ACHN (cell line): ENCODE measurements at regions not wholly inside any gene's neighbourhood (a gene's known extent, or its start where the extent isn't known, plus 50 kb on each side); places are given as distances from the start of the nearest gene placed in this dataset.
"Not testable (repeated sequence)": the region's sequence is repeated elsewhere in the genome, so short reads cannot be mapped to it uniquely, and the experiment has no call there.

Source experiments
- DNase-seq: peaks from one replicate; pipeline ENCODE4 v3.0.0-alpha.2; 2015
- in situ Hi-C: cut with HindIII; loops from 2 replicates; pipeline ENCODE4 v1.10.0; 2017; ENCODE audit warnings: low sequenced_read_pairs, low pct_ligation_motif_present, low pct_unique_long_range_greater_than_20kb

DNA sequence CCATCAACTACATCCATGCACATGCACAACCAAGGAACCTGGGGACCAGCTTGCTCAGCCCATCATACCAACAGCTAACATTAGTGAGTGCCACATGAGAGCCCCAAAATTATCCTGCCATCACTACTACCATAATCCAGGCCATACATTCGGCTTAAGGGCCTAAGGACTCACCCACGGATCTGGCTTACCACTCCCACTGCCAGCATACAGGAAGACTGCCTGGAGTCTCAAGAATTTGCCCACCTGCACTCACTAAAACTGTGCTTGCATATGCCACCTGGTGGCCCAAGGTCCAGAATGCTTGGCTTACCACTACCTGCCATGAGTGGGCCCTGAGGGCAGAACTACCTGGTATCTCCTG lies 1562.9 kb upstream of the PRR20A start:
- no peak for DNase-seq
- in situ Hi-C loops: no loop called here

DNA sequence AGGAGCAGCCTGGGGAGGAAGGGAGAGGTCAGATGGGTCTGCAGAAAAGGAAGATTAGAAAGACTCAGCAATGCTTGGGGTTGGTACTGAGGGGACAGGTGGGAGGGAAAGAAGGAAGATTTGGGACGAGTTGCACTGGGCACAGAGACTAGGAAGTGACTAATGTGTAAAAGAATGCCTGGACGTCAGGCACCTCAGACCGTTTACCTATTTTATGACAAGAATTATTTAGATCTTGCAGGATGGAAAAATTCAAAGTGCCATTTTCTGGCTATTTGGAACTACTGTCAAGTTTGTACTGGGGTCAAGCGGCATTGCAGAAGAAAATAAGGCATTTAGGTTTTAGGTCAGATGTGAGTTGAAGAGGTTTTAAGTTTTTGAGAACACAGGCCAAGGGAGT lies 1558.4 kb upstream of the PRR20A start:
- in situ Hi-C loops, DNase-seq: not testable (repeated sequence)

DNA sequence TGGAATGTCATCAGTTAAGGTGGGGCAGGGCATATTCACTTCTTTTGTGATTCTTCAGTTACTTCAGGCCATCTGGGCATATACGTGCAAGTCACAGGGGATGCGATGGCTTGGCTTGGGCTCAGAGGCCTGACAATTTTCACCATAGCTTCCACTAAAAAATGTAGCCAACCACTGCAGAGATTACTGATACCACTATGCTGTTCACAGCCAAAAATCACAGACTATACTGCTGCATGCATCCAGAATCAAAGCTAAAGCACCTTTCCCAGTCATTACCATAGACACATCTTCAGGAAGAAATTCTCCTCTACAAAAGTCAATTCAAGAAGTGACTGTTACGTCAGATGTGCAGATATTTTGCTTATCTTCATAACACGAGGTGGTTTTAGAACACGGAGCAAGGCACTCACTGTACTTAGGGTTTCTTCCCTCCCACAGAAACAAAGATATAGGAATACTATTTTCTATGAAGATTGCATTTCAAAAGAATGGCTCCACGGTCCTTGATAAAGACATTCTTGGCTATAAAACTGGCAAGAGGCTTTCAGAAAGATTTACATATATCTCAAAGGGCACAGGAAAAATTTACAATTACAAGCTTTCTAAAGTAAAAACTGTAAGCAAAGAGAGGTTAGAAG lies 1556.6 kb upstream of the PRR20A start:
- in situ Hi-C loops: no loop called here
- no peak for DNase-seq

DNA sequence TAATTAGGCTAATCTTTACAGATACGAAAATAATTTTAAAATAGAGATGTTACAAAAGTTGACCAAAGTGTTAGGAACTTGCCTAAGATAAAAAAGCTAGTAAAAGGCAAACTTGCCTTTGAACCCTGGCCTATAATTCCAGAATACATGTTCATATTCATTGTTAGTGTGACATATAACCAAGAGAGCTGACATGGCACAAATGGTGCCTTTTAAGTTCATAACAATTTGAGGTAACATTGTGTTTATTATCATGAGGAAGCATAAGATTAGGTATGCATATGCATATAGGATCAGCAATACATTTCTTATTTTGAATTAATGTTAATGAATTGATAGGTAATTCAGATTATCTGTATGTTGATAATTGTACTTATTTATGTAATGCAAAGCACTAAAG lies 1537.9 kb upstream of the PRR20A start:
- in situ Hi-C loops: no loop called here
- no peak for DNase-seq

DNA sequence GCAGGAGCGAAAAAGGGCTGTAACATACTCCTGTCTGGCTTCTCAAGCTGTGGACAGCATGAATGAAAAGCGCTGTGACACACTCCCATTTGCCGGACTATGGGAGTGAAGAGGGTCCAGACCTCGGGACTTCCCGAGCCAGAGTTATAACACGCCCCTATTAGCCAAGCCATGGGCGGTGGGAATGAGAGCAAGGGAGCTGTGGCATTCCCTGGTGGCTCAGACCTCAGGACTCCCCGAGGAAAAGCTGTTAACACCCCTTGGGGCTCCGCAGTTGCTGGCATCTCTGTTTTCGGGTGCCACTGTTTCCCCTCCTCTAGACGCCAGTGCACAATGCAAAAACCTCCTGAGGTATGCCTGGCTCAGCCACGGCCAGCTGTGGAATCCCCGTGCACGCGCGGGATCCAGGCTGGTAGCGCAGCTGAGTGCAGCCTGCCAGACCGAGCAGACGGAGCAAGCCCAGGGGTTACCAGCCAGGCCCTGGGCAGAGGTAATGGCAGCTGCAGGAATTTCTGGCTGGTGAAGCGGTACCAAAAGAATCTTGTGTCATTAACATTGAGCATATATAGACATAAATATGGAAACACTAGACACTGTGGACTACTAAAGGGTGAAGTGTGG lies 1534.6 kb upstream of the PRR20A start:
- DNase-seq: no peak
- in situ Hi-C loops: no loop called here

DNA sequence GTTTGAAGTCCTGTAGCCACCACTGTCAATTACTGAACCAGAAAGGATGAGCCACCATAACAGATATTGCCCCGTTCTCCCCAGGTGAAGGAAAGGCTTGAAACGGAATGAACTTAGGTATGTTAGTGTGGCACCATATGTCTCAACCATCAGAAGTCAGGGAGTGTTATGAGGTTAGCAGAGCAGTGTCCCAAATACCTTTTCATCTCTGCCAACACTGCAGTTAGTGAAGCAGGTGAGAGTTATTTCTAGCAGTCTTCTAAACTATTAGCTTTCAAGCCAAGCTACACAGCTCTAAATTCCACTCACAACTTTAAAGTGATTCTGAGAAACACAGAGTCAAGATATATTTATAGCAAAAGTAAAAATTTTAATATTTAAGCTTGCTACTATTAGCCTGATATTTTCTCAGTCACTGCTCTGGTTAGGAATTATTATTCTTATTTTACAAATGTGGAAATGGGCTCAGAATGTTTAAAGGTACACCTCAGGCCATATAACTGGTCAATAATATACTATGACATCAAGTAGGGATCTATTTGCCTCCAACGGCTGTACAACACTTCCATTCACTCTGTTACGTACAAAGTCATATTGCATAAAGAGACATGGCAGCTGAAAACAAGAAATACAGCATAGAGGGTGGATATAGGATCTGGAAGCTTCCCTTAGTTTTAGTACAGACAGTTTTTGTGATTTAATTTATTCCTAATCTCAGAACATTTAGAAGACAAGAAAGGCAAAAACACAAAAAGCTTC lies 1527.1 kb upstream of the PRR20A start:
- no peak for DNase-seq
- in situ Hi-C loops: no loop called here

DNA sequence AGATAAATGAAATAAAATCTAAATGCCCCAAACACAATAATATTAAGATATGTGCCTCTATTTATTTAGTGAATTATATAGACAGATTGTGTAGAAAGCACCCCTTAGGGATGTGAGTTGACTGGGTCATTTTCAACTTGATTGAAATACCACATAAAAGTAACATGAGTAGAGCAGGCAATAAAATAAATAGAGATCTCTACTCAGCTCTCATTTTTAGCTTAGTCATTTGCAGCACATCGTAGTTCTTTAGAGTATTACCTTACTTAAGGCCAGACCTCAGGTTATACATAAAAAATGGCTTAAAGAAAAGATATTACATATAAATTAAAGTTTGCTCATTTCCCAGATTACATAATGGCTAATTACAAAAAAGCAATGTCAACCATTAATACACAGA lies 1525.6 kb upstream of the PRR20A start:
- DNase-seq: no peak
- in situ Hi-C loops: no loop called here

DNA sequence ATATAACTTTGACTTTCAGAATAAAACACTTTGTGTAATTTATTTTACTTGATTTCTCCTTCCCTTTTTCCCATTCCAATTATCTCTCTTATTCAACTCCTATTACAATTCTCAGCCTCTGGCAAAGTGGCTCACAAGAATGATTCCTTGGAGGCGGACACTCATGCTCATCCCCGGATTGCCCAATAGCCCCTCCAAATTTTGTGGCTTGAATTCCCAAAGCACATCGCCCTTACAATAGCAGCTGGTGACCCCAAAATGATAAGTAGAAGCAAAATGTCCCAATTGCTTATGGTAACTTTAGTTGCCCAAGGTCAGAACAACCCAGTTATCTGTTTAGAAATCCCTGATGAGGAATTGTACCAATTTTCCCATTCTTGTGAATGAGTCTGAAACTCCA lies 1523.5 kb upstream of the PRR20A start:
- in situ Hi-C loops: no loop called here
- no peak for DNase-seq

DNA sequence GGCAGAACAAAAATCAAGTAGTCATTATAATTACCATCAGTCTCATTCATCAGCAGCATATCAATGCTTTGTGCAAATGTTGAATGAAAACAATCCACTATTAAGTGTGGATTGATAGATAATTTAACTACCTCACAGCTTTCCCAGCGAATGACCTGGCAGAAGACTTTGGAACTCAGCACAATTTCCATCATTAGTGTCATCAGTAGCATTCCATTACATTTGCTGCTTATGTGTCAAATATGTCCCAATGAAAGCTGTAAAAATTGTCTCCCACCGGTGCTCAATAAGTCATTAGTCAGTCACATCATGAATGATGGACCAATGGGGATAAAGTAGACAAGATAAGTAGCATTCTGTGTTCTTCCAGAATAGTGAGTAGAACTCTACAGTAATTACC lies 1513.5 kb upstream of the PRR20A start:
- no peak for DNase-seq
- in situ Hi-C loops: no loop called here

DNA sequence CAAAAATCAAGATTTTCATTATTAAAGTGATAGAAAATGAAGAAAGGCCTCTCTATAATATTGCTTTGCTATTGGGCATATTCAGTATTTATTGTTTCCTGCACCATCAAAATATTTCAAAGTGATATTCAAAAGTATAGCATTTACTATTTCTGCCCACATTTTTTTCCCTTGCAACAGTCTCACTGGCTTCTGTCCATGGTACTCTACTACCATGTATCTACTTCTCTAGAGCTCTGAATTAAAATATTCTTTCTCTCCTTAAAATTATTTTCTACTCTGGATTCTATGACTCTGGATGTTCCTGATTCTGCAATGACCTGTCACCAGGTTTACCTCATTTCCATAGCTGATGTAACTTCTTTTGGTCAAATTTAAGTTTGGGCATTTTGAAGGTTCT lies 1508.3 kb upstream of the PRR20A start:
- in situ Hi-C loops: no loop called here

DNA sequence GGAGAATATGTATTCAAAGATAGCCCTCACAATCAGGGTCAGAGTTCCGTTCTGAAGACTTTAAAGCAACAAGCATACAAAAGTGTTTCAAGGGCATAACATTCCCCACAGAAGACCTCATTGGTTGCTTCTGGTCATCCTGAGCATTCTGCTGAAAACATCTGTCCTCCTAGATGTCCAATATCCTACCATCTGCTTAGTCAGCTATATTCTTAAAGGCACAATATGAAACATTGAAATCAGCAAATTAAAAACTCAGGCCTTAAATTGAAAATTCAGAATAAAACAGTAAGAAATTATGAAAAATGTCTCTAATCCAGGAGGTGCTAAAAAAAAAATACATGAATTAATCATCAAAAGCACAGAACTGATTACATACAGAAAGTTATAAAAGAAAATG lies 1491.2 kb upstream of the PRR20A start:
- in situ Hi-C loops: no loop called here
- no peak for DNase-seq

More for the DNA sequence above, 1508.3 kb upstream of the PRR20A start:
- no peak for DNase-seq

DNA sequence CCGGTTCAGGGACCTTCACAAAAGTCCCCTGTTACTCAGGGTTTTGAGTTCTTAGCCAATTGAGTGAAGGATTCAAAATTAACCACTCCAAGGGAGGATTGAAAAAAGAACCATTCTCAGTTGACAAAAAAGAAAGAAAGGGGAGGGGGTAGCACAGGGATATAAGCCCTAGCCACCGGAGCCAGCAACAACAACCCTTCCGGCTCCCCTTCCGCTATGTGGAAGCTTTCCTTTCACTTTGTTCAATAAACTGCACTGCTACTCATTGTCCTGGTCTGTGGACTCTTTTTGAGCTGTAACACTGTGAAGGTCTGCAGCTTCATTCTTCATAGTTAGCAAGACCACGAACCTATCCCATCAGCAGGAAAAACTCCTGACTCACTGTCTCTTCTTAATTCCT lies 1488.1 kb upstream of the PRR20A start:
- in situ Hi-C loops: no loop called here
- DNase-seq: no peak

DNA sequence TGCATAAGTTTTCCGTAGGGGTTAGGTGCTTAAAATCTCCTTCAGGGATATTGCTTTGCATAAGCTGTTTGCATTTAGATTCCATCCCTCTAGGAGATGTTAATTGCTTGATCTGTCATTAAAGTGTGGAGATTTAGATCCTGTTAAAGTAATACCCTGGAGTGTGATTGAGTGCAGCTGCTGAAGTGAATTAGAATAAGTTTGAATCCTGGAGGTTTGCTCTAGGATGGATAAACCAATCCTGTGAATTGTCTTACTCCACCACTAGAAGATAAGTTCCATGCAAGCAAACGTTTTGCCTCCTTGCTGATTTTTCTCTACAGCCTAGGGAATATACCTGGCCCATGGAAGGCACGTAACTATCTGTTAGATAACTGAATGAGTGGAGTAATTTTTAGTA lies 1487.2 kb upstream of the PRR20A start:
- in situ Hi-C loops: no loop called here
- no peak for DNase-seq

DNA sequence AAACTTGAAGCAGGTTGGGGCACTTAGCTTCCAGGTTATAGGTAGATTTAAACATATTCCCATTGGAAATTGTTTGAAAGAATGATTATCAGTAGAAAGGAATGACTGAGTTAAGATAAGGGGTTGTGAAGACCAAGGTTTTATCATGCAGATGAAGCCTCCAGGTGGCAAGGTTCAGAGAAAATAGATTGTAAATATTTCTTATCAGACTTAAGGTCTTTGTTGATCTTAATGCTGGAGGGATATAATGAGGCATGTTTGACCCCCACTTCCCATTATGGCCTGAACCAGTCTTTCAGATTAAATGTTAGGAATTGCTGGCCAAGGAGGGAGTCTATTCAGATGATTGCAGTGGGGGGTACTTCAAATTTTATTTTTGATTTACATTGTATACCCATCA lies 1486.5 kb upstream of the PRR20A start:
- in situ Hi-C loops: no loop called here
- no peak for DNase-seq

DNA sequence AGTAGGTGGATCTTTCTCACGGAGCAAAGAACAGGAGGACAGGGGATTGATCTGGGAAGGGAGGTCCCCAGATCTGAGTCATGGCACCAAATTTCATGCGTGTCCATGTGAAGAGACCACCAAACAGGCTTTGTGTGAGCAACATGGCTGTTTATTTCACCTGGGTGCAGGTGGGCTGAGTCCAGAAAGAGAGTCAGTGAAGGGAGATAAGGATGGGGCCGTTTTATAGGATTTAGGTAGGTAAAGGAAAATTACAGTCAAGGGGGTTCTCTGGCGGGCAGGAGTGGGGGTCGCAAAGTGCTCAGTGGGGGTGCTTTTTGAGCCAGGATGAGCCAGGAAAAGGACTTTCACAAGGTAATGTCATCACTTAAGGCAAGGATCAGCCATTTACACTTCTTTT lies 1480.5 kb upstream of the PRR20A start:
- in situ Hi-C loops, DNase-seq: not testable (repeated sequence)

DNA sequence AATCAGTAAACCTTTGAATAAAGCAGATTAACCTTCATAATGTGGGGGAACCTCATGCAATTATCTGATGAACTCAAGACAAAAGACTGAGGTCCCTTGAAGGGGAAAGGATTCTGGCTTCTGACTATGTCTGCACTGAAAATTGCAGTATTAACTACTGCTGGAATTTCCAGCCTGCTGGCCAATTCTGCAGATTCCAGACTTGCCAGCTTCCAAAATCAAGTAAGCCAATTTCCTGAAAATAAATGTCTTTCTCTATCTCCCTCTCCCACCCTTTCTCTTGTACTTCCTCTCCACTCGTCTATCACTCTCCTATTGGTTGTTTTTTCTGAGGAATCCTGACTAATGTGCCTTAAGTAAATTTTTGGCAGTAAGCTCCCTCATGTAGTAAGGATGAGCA lies 1479.9 kb upstream of the PRR20A start:
- in situ Hi-C loops: no loop called here
- no peak for DNase-seq

DNA sequence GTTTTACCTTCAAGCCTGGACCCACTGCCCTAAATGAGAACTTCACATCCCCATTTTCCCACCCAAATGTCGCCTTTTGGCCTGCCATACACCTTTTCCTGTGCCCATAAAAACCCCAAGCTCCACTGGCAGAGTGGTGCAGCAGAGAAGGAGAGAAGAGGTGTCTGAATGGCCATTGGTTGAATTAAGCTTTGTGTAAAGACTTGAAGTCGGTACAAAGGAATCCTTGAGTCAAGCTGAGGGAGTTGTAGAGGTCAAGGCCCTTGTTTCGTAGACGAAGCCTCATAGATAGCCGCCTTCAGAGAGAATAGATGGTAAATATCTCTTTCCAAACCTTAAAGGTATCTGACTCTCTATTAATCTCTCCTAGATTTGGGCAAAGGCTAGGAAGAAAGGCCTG lies 1479.2 kb upstream of the PRR20A start:
- in situ Hi-C loops: no loop called here
- DNase-seq: no peak

DNA sequence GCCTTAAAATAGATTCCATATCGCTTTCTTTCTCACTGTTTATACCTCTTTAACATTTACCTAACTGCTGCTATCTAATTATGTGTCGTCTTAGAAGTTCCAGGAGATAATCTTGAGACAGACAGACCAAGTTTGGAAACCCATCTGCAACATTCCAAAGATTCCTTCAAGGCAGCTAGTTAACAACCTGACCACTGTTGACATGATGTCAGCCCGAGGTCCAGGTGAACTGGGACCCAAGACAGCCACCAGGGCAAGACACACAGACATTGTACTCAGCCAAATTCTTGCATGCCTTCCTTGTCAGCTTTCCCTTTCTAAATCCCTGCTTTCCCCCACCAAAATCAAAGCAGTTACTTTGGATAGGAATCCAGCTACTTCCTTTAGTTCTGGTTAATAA lies 1476.5 kb upstream of the PRR20A start:
- in situ Hi-C loops: no loop called here
- DNase-seq: no peak

DNA sequence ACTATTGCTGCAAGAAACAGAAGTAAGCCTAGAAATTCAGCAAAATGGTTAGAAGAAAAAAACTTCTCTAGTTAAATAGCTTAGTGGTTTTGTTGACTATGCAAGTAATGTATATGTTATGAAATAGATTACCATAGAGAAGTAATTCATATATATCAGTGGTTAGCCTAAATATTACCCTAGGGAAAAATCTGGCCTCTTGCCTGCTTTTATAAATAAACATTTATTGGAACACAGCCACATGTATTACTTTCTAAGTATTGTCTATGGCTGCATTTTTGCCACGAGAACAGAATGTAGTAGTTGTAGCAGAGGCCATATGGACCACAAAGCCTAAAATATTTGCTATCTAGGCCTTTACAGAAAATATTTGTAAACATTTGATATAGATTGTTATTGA lies 1471.7 kb upstream of the PRR20A start:
- DNase-seq: no peak
- in situ Hi-C loops: no loop called here

DNA sequence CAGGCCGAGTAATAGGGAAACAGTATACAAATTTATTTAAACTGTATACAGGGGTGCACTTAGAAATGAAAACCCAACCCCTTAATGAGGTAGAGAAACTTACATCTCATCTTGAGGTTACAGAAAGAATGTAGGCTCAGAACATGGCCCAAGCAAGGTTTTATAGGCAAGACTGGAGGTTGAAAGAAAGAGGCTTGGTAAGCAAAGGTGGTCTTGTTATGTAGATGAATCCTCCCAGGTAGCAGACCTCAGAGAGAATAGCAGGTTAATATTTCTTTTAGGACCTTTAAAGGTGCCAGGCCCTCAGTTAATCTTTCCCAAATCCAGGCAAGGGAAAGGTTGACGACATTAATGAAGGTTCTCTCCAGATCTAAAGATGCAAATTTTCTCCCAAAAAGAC lies 1466.8 kb upstream of the PRR20A start:
- in situ Hi-C loops: no loop called here
- no peak for DNase-seq
